Neural cell (in vitro differentiated cells): ENCODE measurements at regions not wholly inside any gene's neighbourhood (a gene's known extent, or its start where the extent isn't known, plus 50 kb on each side); places are given as distances from the start of the nearest gene placed in this dataset.

Experiments used
- H2AFZ ChIP-seq: fragments of 200-600, 300-800 bp; sonication (generic), shearing (Covaris generic); 2 replicates; pipeline ENCODE4 v1.6.0; 2014; ENCODE audit warnings: low read depth, mild to moderate bottlenecking, antibody characterized with exemption, low read length, moderate library complexity
- H3F3A ChIP-seq: fragments of 200-600 bp; shearing (Covaris generic); 2 replicates; pipeline ENCODE4 v1.6.1; 2016; ENCODE audit warnings: mild to moderate bottlenecking, moderate library complexity, mixed read lengths, antibody characterized with exemption, low read length; ENCODE audit not compliant: insufficient read depth, poor library complexity, severe bottlenecking
- H3K27ac ChIP-seq: fragments of 200-600, 300-800 bp; sonication (generic), shearing (Covaris generic); 2 replicates; pipeline ENCODE4 v1.5.1; 2014; ENCODE audit warnings: mild to moderate bottlenecking, low read length, moderate library complexity
- H3K27me3 ChIP-seq: fragments of 300-800, 200-600 bp; sonication (generic), shearing (Covaris generic); 2 replicates; pipeline ENCODE4 v1.6.0; 2014; ENCODE audit warnings: mild to moderate bottlenecking, low read depth, low read length, moderate library complexity; ENCODE audit not compliant: insufficient read depth
- H3K36me3 ChIP-seq: fragments of 300-800, 200-600 bp; sonication (generic), shearing (Covaris generic); 2 replicates; pipeline ENCODE4 v1.5.1; 2014; ENCODE audit warnings: mild to moderate bottlenecking, antibody characterized with exemption, low read length, moderate library complexity; ENCODE audit not compliant: insufficient read depth
- H3K4me2 ChIP-seq: fragments of 300-800, 200-600 bp; sonication (generic), shearing (Covaris generic); 2 replicates; pipeline ENCODE4 v1.6.0; 2014; ENCODE audit warnings: mild to moderate bottlenecking, low read length
- H3K4me3 ChIP-seq: fragments of 300-800, 200-600 bp; sonication (generic), shearing (Covaris generic); 2 replicates; pipeline ENCODE4 v1.5.1; 2014; ENCODE audit warnings: mild to moderate bottlenecking, low read length, moderate library complexity
- H3K79me2 ChIP-seq: fragments of 200-600 bp; shearing (Covaris generic); replicated peaks from 2 replicates; pipeline ENCODE4 v1.6.0; 2014; ENCODE audit warnings: mild to moderate bottlenecking, low read length, moderate library complexity; ENCODE audit not compliant: insufficient read depth
- H3K9ac ChIP-seq: fragments of 300-800, 200-600 bp; sonication (generic), shearing (Covaris generic); 2 replicates; pipeline ENCODE4 v1.6.1; 2016; ENCODE audit warnings: mild to moderate bottlenecking, low read length, mixed read lengths
- H3K9me2 ChIP-seq: fragments of 200-600 bp; shearing (Covaris generic); 2 replicates; pipeline ENCODE4 v1.6.1; 2016; ENCODE audit warnings: mild to moderate bottlenecking, low read length, mixed read lengths; ENCODE audit not compliant: insufficient read depth
- H3K9me3 ChIP-seq: fragments of 200-600, 300-800 bp; sonication (generic), shearing (Covaris generic); 2 replicates; pipeline ENCODE4 v1.6.1; 2016; ENCODE audit warnings: mild to moderate bottlenecking, mixed run types, low read length, moderate library complexity, mixed read lengths
- H4K20me1 ChIP-seq: fragments of 200-600 bp; shearing (Covaris generic); 2 replicates; pipeline ENCODE4 v1.6.1; 2016; ENCODE audit warnings: mild to moderate bottlenecking, mixed run types; ENCODE audit not compliant: insufficient read depth
- EP300 ChIP-seq: fragments of 450-650 bp; conservative IDR thresholded peaks from 2 replicates; pipeline ENCODE4 v1.6.1; 2014; ENCODE audit warnings: antibody characterized with exemption, mild to moderate bottlenecking, moderate library complexity; ENCODE audit not compliant: poor library complexity, severe bottlenecking
- EZH2 ChIP-seq: fragments of 200-600, 300-800 bp; shearing (Covaris generic), sonication (generic); IDR thresholded peaks from 2 replicates; pipeline ENCODE4 v1.6.1; 2014; ENCODE audit warnings: antibody characterized with exemption, low read length, borderline replicate concordance, mild to moderate bottlenecking; ENCODE audit not compliant: insufficient read depth, poor library complexity, severe bottlenecking
- MXI1 ChIP-seq: fragments of 450-650 bp; conservative IDR thresholded peaks from 2 replicates; pipeline ENCODE4 v1.6.1; 2014; ENCODE audit warnings: antibody characterized with exemption, mild to moderate bottlenecking; ENCODE audit not compliant: poor library complexity, severe bottlenecking
- POLR2AphosphoS5 ChIP-seq: IDR thresholded peaks from 2 replicates; pipeline ENCODE4 v1.6.1; 2012
- RAD21 ChIP-seq: fragments of 450-650 bp; conservative IDR thresholded peaks from 2 replicates; pipeline ENCODE4 v1.6.1; 2014; ENCODE audit warnings: antibody characterized with exemption, mild to moderate bottlenecking, moderate library complexity
- SMC3 ChIP-seq: fragments of 450-650 bp; conservative IDR thresholded peaks from 2 replicates; pipeline ENCODE4 v1.6.1; 2014; ENCODE audit warnings: antibody characterized with exemption, mild to moderate bottlenecking, moderate library complexity; ENCODE audit not compliant: poor library complexity
- TAF1 ChIP-seq: IDR thresholded peaks from 2 replicates; pipeline ENCODE4 v1.6.1; 2012; ENCODE audit warnings: low read depth
- TF ChIP-seq, protein P1 (sequence below): IDR thresholded peaks from 2 replicates; pipeline ENCODE4 v1.6.1; 2012; ENCODE audit warnings: borderline replicate concordance
- TF ChIP-seq, protein P2 (sequence below): fragments of 450-650 bp; IDR thresholded peaks from 2 replicates; pipeline ENCODE4 v1.5.1; 2014; ENCODE audit warnings: antibody characterized with exemption, mild to moderate bottlenecking, moderate library complexity; ENCODE audit not compliant: poor library complexity, severe bottlenecking

GRCh38 chrX:20477219-20477618, 210.5 kb upstream of the RPS6KA3 start:
- TF ChIP-seq, protein P1, sequence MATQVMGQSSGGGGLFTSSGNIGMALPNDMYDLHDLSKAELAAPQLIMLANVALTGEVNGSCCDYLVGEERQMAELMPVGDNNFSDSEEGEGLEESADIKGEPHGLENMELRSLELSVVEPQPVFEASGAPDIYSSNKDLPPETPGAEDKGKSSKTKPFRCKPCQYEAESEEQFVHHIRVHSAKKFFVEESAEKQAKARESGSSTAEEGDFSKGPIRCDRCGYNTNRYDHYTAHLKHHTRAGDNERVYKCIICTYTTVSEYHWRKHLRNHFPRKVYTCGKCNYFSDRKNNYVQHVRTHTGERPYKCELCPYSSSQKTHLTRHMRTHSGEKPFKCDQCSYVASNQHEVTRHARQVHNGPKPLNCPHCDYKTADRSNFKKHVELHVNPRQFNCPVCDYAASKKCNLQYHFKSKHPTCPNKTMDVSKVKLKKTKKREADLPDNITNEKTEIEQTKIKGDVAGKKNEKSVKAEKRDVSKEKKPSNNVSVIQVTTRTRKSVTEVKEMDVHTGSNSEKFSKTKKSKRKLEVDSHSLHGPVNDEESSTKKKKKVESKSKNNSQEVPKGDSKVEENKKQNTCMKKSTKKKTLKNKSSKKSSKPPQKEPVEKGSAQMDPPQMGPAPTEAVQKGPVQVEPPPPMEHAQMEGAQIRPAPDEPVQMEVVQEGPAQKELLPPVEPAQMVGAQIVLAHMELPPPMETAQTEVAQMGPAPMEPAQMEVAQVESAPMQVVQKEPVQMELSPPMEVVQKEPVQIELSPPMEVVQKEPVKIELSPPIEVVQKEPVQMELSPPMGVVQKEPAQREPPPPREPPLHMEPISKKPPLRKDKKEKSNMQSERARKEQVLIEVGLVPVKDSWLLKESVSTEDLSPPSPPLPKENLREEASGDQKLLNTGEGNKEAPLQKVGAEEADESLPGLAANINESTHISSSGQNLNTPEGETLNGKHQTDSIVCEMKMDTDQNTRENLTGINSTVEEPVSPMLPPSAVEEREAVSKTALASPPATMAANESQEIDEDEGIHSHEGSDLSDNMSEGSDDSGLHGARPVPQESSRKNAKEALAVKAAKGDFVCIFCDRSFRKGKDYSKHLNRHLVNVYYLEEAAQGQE: no peak
- TF ChIP-seq MXI1: no peak
- no peak for TF ChIP-seq SMC3
- TF ChIP-seq EP300: no peak
- no peak for TF ChIP-seq TAF1
- TF ChIP-seq, protein P2, sequence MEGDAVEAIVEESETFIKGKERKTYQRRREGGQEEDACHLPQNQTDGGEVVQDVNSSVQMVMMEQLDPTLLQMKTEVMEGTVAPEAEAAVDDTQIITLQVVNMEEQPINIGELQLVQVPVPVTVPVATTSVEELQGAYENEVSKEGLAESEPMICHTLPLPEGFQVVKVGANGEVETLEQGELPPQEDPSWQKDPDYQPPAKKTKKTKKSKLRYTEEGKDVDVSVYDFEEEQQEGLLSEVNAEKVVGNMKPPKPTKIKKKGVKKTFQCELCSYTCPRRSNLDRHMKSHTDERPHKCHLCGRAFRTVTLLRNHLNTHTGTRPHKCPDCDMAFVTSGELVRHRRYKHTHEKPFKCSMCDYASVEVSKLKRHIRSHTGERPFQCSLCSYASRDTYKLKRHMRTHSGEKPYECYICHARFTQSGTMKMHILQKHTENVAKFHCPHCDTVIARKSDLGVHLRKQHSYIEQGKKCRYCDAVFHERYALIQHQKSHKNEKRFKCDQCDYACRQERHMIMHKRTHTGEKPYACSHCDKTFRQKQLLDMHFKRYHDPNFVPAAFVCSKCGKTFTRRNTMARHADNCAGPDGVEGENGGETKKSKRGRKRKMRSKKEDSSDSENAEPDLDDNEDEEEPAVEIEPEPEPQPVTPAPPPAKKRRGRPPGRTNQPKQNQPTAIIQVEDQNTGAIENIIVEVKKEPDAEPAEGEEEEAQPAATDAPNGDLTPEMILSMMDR: no peak
- TF ChIP-seq RAD21: no peak
- TF ChIP-seq EZH2: no peak
- no peak for TF ChIP-seq POLR2AphosphoS5
- Histone ChIP-seq H2AFZ (no peak overlapping the region), H3K36me3 (no peaks in the 10 kb centered on the region), H3F3A (no peaks in the 10 kb centered on the region), H3K9me3 (no peaks in the 10 kb centered on the region), H3K27ac (no peak overlapping the region), H3K4me3 (no peak overlapping the region), H4K20me1 (no peaks in the 10 kb centered on the region), H3K9me2 (no peaks in the 10 kb centered on the region), H3K9ac (no peak overlapping the region), H3K27me3 (no peaks in the 10 kb centered on the region), H3K4me2 (no peak overlapping the region), H3K79me2 (no peaks in the 10 kb centered on the region)

DNA sequence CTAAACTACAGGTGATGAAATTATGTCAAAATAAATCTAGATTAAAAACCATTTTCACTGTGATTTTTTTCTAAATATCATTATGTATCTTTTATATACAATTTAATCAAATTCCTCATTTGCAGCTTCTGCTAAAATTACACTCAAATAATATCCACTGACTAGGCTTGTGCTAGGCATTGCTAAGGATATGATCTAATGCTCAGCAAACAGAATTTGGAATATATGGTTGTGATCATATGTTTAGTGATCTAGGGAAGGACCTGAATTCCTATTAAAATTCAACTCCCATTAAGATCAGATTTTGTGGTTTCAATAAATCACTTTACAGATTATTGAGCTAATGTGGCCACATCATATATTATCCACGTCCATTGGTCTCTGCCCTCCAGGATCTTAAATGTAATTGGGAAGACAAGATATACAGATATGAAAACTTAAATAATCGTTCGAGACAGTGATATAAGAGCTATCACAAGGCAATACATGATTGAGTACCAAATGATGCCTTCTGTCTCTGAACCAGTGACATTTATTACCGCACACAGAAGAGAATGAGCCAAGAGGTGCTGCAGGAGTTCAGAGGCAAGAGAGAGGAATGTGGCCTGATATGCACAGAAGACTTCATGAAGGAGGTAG, 206.0 kb upstream of the RPS6KA3 start:
- TF ChIP-seq EZH2: no peak
- TF ChIP-seq EP300: no peak
- TF ChIP-seq POLR2AphosphoS5: no peak
- TF ChIP-seq, protein P2: no peak
- no peak for TF ChIP-seq SMC3
- Histone ChIP-seq H3K9me3 (no peaks in the 10 kb centered on the region), H4K20me1 (no peaks in the 10 kb centered on the region), H3K9me2 (no peaks in the 10 kb centered on the region), H3K9ac (no peak overlapping the region), H3K79me2 (no peaks in the 10 kb centered on the region), H3K27ac (no peak overlapping the region), H3K4me2 (no peak overlapping the region), H3K27me3 (no peaks in the 10 kb centered on the region), H2AFZ (no peak overlapping the region), H3F3A (no peaks in the 10 kb centered on the region), H3K36me3 (no peaks in the 10 kb centered on the region), H3K4me3 (no peak overlapping the region)
